Testis (tissue), 2 donors: ENCODE measurements at regions not wholly inside any gene's neighbourhood (a gene's known extent, or its start where the extent isn't known, plus 50 kb on each side); places are given as distances from the start of the nearest gene placed in this dataset.

Source experiments
- DNase-seq: peaks from one replicate; pipeline ENCODE4 v3.0.0-alpha.2; 2019
- H3K27ac ChIP-seq, 2 donors: fragments of 200-600 bp; sonication (generic); one replicate each; pipeline ENCODE4 v1.5.1; 2019
- H3K27me3 ChIP-seq: fragments of 200-600 bp; sonication (generic); one replicate; pipeline ENCODE4 v1.5.1; 2019
- H3K36me3 ChIP-seq: fragments of 200-600 bp; sonication (generic); one replicate; pipeline ENCODE4 v1.5.1; 2017; ENCODE audit warnings: low read depth; ENCODE audit errors: missing control alignments
- H3K4me1 ChIP-seq: fragments of 200-600 bp; sonication (generic); one replicate; pipeline ENCODE4 v1.5.1; 2019
- H3K4me3 ChIP-seq, 2 donors: fragments of 200-600 bp; sonication (generic); one replicate each; pipeline ENCODE4 v1.5.1; 2017 to 2019
- H3K9me3 ChIP-seq: fragments of 200-600 bp; sonication (generic); one replicate; pipeline ENCODE4 v1.5.1; 2017
- CTCF ChIP-seq, 3 experiments: fragments of 450-650 bp in 2 of 3; fragments of 200-600 bp in 1 of 3; sonication (generic) in 1 of 3; IDR thresholded peaks; one replicate each; pipeline ENCODE4 v1.5.1; 2016 to 2019; ENCODE audit warnings: antibody characterized with exemption in 3 of 3, mild to moderate bottlenecking in 2 of 3, moderate library complexity in 1 of 3
- POLR2A ChIP-seq: fragments of 450-650 bp; IDR thresholded peaks from one replicate; pipeline ENCODE4 v1.6.1; 2017; ENCODE audit warnings: antibody characterized with exemption, mild to moderate bottlenecking, moderate library complexity
- WGBS, 2 donors: methylation state at CpG; one replicate each; pipeline ENCODE4 v1.1.5; 2018; 5-methylcytosine and 5-hydroxymethylcytosine counted together
- intact Hi-C: fragments of 100-400 bp; cut with DNase I; formaldehyde crosslinking; loops from one replicate; pipeline ENCODE4 v1.15.1; 2023; ENCODE audit warnings: low total_unique reads

GRCh38 chr10:121658611-121659010 lies 60.4 kb upstream of the FGFR2 start:
- Histone ChIP-seq H3K9me3 (no peaks in the 10 kb centered on the region), H3K27ac (no peak overlapping the region), H3K36me3 (no peaks in the 10 kb centered on the region), H3K27me3 (no peaks in the 10 kb centered on the region), H3K4me3 (no peak overlapping the region), H3K4me1 (no peaks in the 10 kb centered on the region)
- TF ChIP-seq CTCF (IDR thresholded peaks at IDR 0.05) (no peak), POLR2A (no peak)
- DNase-seq, result no peak
- 86 to 93% methylated on average over 3 of the region's 3 CpGs for WGBS, 2 donors
- intact Hi-C loops, result no loop called here

GRCh38 chr10:121658111-121658510 lies 59.9 kb upstream of the FGFR2 start:
- Histone ChIP-seq H3K4me1 (no peaks in the 10 kb centered on the region), H3K27me3 (no peaks in the 10 kb centered on the region), H3K4me3 (no peak overlapping the region), H3K9me3 (no peaks in the 10 kb centered on the region), H3K27ac (no peak overlapping the region), H3K36me3 (no peaks in the 10 kb centered on the region)
- intact Hi-C loops, result no loop called here
- TF ChIP-seq CTCF (IDR thresholded peaks at IDR 0.05), result no peak
- TF ChIP-seq POLR2A, result no peak
- 92 to 93% methylated on average over 5 of the region's 5 CpGs for WGBS, 2 donors
- no peak for DNase-seq

- H3K36me3 ChIP-seq, result no peaks in the 10 kb centered on the region
- H3K27ac ChIP-seq, result no peak overlapping the region
- WGBS, 2 donors, result 86 to 89% methylated on average over 12 of the region's 12 CpGs
- no peak for TF ChIP-seq POLR2A
- no peaks in the 10 kb centered on the region for H3K4me1 ChIP-seq
- intact Hi-C loops, result no loop called here
- H3K4me3 ChIP-seq, result no peak overlapping the region
- DNase-seq, result no peak
- H3K27me3 ChIP-seq, result no peaks in the 10 kb centered on the region
- no peaks in the 10 kb centered on the region for H3K9me3 ChIP-seq
Observed at GRCh38 chr10:121655254-121656144, 57.3 kb upstream of the FGFR2 start.

GRCh38 chr10:121654021-121654545 lies 55.8 kb upstream of the FGFR2 start:
- Histone ChIP-seq H3K4me3 (no peak overlapping the region), H3K27ac (no peak overlapping the region), H3K4me1 (no peaks in the 10 kb centered on the region), H3K9me3 (no peaks in the 10 kb centered on the region), H3K36me3 (no peaks in the 10 kb centered on the region), H3K27me3 (no peaks in the 10 kb centered on the region)
- WGBS, 2 donors, result 88 to 93% methylated on average over 10 of the region's 10 CpGs
- DNase-seq, result no peak
- intact Hi-C loops, result no loop called here
- TF ChIP-seq POLR2A (no peak), CTCF (IDR thresholded peaks at IDR 0.05) (no peak)

GRCh38 chr10:121653608-121654007 lies 55.4 kb upstream of the FGFR2 start:
- TF ChIP-seq POLR2A, result no peak
- no peak for TF ChIP-seq CTCF (IDR thresholded peaks at IDR 0.05)
- H3K36me3 ChIP-seq, result no peaks in the 10 kb centered on the region
- intact Hi-C loops, result no loop called here
- H3K9me3 ChIP-seq, result no peaks in the 10 kb centered on the region
- H3K4me1 ChIP-seq, result no peaks in the 10 kb centered on the region
- WGBS, 2 donors, result 84 to 95% methylated on average over 7 to 8 of the region's 8 CpGs
- H3K4me3 ChIP-seq, result no peak overlapping the region
- no peaks in the 10 kb centered on the region for H3K27me3 ChIP-seq
- no peak for DNase-seq
- no peak overlapping the region for H3K27ac ChIP-seq
